OCI-LY1 (cell line): ENCODE measurements at regions not wholly inside any gene's neighbourhood (a gene's known extent, or its start where the extent isn't known, plus 50 kb on each side); places are given as distances from the start of the nearest gene placed in this dataset.

Experiments
- H2AFZ ChIP-seq: fragments of 200-600 bp; sonication (generic), shearing (Covaris generic); 2 replicates; pipeline ENCODE4 v1.6.0; 2014; ENCODE audit warnings: antibody characterized with exemption, mild to moderate bottlenecking, low read length
- H3F3A ChIP-seq: fragments of 200-600 bp; sonication (generic), shearing (Covaris generic); 2 replicates; pipeline ENCODE4 v1.6.0; 2014; ENCODE audit warnings: mild to moderate bottlenecking, antibody characterized with exemption, low read length, moderate library complexity; ENCODE audit not compliant: insufficient read depth
- H3K27ac ChIP-seq: fragments of 200-600 bp; sonication (generic); 2 replicates; pipeline ENCODE4 v1.5.1; 2014; ENCODE audit warnings: low read length, mixed run types, mild to moderate bottlenecking, low read depth; ENCODE audit not compliant: poor library complexity, severe bottlenecking
- H3K27me3 ChIP-seq: fragments of 200-600 bp; sonication (generic); 2 replicates; pipeline ENCODE4 v1.6.0; 2014; ENCODE audit warnings: antibody characterized with exemption, mild to moderate bottlenecking, low read length, moderate library complexity; ENCODE audit not compliant: insufficient read depth
- H3K36me3 ChIP-seq: fragments of 200-600 bp; sonication (generic); 2 replicates; pipeline ENCODE4 v1.6.1; 2014; ENCODE audit warnings: mild to moderate bottlenecking, antibody characterized with exemption, low read length, moderate library complexity, mixed read lengths; ENCODE audit not compliant: insufficient read depth
- H3K4me1 ChIP-seq: fragments of 200-600 bp; sonication (generic); 2 replicates; pipeline ENCODE4 v1.5.1; 2014; ENCODE audit warnings: mild to moderate bottlenecking, low read length, moderate library complexity; ENCODE audit not compliant: insufficient read depth, severe bottlenecking
- H3K4me2 ChIP-seq: fragments of 200-600 bp; sonication (generic), shearing (Covaris generic); 2 replicates; pipeline ENCODE4 v1.6.1; 2014; ENCODE audit warnings: low read length
- H3K4me3 ChIP-seq: fragments of 200-600 bp; sonication (generic); 2 replicates; pipeline ENCODE4 v1.5.1; 2014; ENCODE audit warnings: low read length, low read depth, mild to moderate bottlenecking, mixed read lengths; ENCODE audit not compliant: poor library complexity, severe bottlenecking
- H3K79me2 ChIP-seq: fragments of 200-600 bp; shearing (Covaris generic); 2 replicates; pipeline ENCODE4 v1.6.1; 2016; ENCODE audit warnings: mixed run types, low read length, mixed read lengths; ENCODE audit not compliant: insufficient read depth
- H3K9ac ChIP-seq: fragments of 200-600 bp; sonication (generic), shearing (Covaris generic); 2 replicates; pipeline ENCODE4 v1.6.1; 2014; ENCODE audit warnings: mild to moderate bottlenecking, low read length, mixed read lengths
- H3K9me2 ChIP-seq: fragments of 200-600 bp; sonication (generic), shearing (Covaris generic); 2 replicates; pipeline ENCODE4 v1.6.1; 2014; ENCODE audit warnings: low read depth, mild to moderate bottlenecking, low read length, mixed read lengths
- H3K9me3 ChIP-seq: fragments of 200-600 bp; shearing (Covaris generic); 2 replicates; pipeline ENCODE4 v1.6.1; 2014; ENCODE audit warnings: low read length, mixed read lengths
- H4K20me1 ChIP-seq: fragments of 200-600 bp; sonication (generic), shearing (Covaris generic); 2 replicates; pipeline ENCODE4 v1.6.0; 2016; ENCODE audit warnings: mild to moderate bottlenecking, low read length; ENCODE audit not compliant: insufficient read depth
- CTCF ChIP-seq: fragments of 200-600 bp; sonication (generic), shearing (Covaris generic); IDR thresholded peaks from 2 replicates; pipeline ENCODE4 v1.5.1; 2017; ENCODE audit warnings: mild to moderate bottlenecking, antibody characterized with exemption, low read length, moderate library complexity, mixed read lengths
- EZH2 ChIP-seq: fragments of 200-600 bp; sonication (generic), shearing (Covaris generic); IDR thresholded peaks from 2 replicates; pipeline ENCODE4 v1.8.0; 2017; ENCODE audit warnings: borderline replicate concordance, mixed run types, mild to moderate bottlenecking, antibody characterized with exemption, low read length, moderate library complexity, mixed read lengths

- H3K27ac ChIP-seq: no peak overlapping the region
- no peaks in the 10 kb centered on the region for H4K20me1 ChIP-seq
Observed at GRCh38 chr3:115357456-115357855, 210.4 kb upstream of the ZBTB20 start.

GRCh38 chr3:115359536-115359935, 212.4 kb upstream of the ZBTB20 start:
- Histone ChIP-seq H3K36me3 (no peaks in the 10 kb centered on the region), H3K79me2 (no peaks in the 10 kb centered on the region), H3K4me3 (no peak overlapping the region), H2AFZ (no peak overlapping the region), H3K4me2 (no peak overlapping the region), H3K9ac (no peak overlapping the region), H3K27me3 (no peaks in the 10 kb centered on the region), H3K4me1 (no peaks in the 10 kb centered on the region), H3K27ac (no peak overlapping the region), H3K9me3 (no peaks in the 10 kb centered on the region), H3K9me2 (no peaks in the 10 kb centered on the region), H3F3A (no peaks in the 10 kb centered on the region), H4K20me1 (no peaks in the 10 kb centered on the region)
- no peak for TF ChIP-seq CTCF
- no peak for TF ChIP-seq EZH2

More at GRCh38 chr3:115357456-115357855, 210.4 kb upstream of the ZBTB20 start:
- H3K4me1 ChIP-seq: no peaks in the 10 kb centered on the region
- no peaks in the 10 kb centered on the region for H3K9me3 ChIP-seq
- H3F3A ChIP-seq: no peaks in the 10 kb centered on the region
- no peak overlapping the region for H2AFZ ChIP-seq
- TF ChIP-seq EZH2: no peak
- no peak for TF ChIP-seq CTCF
- H3K4me3 ChIP-seq: no peak overlapping the region
- H3K27me3 ChIP-seq: no peaks in the 10 kb centered on the region
- no peak overlapping the region for H3K9ac ChIP-seq
- no peak overlapping the region for H3K4me2 ChIP-seq
- no peaks in the 10 kb centered on the region for H3K9me2 ChIP-seq
- H3K36me3 ChIP-seq: no peaks in the 10 kb centered on the region
- H3K79me2 ChIP-seq: no peaks in the 10 kb centered on the region

GRCh38 chr3:115361806-115362205, 214.7 kb upstream of the ZBTB20 start:
- no peak overlapping the region for H3K4me3 ChIP-seq
- H2AFZ ChIP-seq: no peak overlapping the region
- H3K4me2 ChIP-seq: no peak overlapping the region
- no peaks in the 10 kb centered on the region for H3F3A ChIP-seq
- no peaks in the 10 kb centered on the region for H3K36me3 ChIP-seq
- no peaks in the 10 kb centered on the region for H3K27me3 ChIP-seq
- H3K27ac ChIP-seq: no peak overlapping the region
- H3K9ac ChIP-seq: no peak overlapping the region
- TF ChIP-seq CTCF (no peak), EZH2 (no peak)
- no peaks in the 10 kb centered on the region for H3K79me2 ChIP-seq
- H3K9me3 ChIP-seq: no peaks in the 10 kb centered on the region
- H3K4me1 ChIP-seq: no peaks in the 10 kb centered on the region
- H3K9me2 ChIP-seq: no peaks in the 10 kb centered on the region
- no peaks in the 10 kb centered on the region for H4K20me1 ChIP-seq
